NK-92 (cell line): ENCODE measurements at regions not wholly inside any gene's neighbourhood (a gene's known extent, or its start where the extent isn't known, plus 50 kb on each side); places are given as distances from the start of the nearest gene placed in this dataset.
"Not testable (repeated sequence)": the region's sequence is repeated elsewhere in the genome, so short reads cannot be mapped to it uniquely, and the experiment has no call there.

Experiments used
- DNase-seq: peaks from one replicate; lab custom pipeline; 2025; ENCODE audit not compliant: unreplicated experiment; lab: John Stamatoyannopoulos, UW

GRCh38 chr13:39803156-39803555, 147.7 kb downstream of the COG6 start:
- no peak for DNase-seq

DNA sequence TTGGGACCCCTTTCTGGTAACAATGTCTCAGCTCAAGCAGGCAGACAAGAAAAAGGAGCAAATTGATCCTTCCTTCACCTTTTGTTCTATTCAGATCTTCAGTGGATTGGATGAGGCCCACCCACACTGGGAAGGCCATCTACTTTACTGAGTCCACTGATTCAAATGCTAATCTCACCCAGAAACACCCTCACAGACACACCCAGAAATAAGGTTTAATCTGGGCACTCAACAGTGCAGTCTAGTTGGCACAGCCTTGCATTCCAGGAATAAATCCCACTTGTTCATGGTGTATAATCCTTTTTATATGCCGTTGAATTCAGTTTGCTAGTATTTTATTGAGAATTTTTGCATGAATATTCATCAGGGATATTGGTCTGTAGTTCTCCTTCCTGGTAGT, 148.4 kb downstream of the COG6 start:
- no peak for DNase-seq

DNA sequence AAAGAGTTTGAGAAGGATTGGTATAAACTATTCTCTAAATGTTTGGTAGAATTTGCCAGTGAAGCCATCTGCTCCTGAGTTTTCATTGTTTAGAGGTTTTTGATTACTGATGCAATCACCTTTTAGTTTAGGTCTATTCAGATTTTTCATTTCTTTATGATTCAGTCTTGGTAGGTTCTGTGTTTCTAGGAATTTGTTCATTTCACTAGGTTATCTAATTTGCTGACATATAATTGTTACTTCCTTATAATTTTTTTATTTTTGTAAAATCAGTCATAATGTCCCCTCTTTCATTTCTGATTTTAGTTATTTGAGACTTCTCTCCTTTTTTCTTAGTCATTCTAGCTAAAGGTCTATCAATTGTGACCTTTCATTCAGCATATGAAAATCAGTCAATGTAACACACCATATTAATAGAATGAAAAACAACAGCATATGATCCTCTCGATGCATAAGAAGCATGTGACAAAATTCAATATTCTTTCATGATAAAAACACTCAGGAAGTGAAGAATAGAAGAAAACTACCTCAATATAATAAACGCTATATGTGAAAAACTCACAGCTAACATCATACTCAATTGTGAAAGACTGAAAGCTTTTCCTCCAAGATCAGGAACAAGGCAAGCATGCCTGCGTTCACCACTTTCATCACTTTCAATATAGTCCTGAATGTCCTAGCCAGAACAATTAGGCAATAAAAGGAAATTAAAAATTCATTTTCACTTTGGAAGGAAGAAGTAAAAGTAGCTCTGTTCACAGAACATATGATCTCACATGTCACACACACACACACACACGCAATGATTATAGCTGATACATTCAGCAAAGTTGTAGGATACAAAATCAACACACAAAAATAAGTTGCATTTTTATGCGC, 149.1 kb downstream of the COG6 start:
- DNase-seq, result no peak

DNA sequence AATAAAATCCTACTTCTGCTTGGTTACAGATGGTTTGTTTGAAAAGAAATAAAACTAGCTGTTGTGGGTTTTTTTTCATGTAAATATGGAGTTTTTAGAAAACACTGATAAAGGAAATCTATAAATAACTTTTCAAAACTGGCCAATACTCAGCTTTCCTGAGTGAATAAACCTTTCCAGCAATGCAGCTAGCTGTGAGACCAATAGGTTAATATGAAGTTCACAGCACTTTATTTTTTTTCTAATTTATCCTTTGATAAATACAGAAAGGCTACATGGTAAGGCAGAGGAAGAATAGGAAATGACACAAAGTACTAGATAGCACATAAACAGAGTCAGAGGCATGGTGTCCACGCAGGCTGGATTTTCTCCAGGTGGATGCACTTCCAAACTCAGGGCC, 154.0 kb downstream of the COG6 start:
- DNase-seq, result no peak

DNA sequence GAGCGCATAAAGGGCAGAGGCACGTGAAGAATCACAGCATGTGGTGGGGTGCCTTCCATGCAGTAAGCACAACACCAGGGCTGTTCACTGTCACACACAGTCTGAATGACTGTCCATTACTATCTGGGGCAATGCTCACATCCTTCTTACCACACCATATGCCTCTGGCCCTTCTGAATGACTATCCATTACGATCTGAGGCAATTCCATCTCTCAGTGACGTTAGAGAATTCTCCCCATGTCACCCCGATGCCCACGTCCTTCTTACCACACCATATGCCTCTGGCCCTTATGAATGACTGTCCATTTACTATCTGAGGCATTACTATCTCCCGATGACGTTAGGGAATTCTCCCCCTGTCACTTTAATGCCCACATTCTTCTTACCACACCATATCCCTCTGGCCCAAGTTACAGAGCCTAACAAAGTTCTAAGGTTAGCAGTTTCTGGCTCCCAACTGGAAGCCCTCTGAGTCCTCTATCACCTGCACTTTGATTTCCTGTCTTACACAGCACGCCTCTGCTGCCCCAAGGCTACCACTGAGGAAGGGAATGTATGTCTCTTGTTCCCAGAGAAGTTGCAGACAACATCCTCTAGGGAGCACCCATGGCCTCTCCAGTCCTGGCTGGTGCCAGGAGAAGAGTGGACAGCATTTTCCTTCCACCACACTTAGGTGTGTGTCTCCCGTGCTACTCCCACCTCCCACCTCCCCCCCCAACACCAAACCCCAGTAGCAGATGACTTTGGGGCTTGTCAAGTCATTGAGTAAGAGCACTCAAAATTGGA, 154.8 kb downstream of the COG6 start:
- DNase-seq, result no peak

GRCh38 chr13:39811051-39811450, 155.6 kb downstream of the COG6 start:
- no peak for DNase-seq

DNA sequence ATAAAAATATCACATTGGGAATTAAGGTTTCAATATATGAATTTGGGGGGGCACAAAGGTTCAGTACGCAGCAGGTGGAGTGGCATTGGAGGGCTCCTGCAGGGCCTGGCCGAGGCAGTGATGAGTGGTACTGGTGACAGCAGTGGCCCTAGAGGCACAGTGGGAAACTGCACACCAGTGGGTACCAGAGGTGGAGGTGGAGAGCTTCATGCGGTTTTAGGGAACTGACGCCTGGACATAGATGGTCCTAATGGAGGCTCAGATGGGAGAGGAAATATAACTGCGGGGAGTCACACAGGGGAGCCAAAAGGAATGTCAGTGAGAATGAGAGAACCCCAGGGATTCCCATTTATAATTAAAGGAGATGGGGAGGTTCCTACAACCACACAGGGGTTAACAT, 156.2 kb downstream of the COG6 start:
- no peak for DNase-seq

DNA sequence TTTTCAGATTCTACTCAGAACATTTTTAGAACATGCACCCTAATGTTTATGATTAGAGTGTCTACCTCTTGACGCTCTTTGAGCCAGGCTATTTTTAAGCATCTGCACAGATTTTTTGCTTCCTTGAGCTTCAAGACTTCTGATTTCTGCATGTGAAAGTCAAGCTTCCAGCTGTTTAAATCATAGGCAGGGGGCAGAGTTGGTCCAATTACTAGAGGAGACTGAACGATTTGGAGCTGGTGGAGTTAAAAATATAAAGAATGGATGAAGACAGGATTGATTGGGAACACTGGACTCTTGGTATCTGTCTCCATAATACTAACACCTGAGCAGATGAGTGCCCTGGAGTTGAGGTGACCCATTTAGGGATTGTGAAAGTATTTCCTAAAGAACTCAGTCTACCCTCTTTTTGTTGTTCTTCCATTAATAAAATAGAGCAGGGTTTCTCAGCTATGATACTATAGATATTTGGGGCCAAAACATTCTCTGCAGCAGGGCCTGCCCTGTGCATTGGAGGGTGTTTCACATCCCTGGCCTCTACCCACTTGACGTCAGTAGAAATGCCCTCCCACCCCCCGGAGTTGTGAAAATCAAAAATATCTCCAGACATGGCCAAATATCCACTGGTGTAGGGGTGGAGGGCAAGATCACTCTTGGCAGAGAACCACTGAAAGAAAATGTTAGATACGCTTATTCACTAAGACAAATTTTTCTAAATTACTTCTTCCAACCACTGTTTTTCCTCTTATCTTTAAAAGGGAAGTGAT, 160.1 kb downstream of the COG6 start:
- no peak for DNase-seq

GRCh38 chr13:39816936-39817335, 161.5 kb downstream of the COG6 start:
- DNase-seq, result no peak

DNA sequence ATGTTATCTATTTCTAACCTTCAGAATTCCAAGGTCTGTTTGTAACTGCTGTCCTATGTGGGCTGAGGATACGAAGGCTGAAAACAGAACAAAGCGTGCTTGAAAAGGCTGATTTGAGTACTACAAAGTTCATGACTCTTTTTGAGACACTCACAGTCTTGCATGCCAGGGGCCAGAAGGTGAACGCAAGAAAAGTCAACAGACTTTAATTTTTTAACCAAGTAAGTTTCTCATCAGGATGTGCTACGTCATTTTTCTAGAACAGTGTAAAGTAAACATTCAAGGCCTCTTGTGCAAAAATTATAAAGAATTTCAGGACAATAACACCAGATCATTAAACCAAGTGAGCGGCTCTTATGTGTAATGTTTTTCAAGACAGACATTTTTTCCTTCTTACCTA, 163.5 kb downstream of the COG6 start:
- no peak for DNase-seq

DNA sequence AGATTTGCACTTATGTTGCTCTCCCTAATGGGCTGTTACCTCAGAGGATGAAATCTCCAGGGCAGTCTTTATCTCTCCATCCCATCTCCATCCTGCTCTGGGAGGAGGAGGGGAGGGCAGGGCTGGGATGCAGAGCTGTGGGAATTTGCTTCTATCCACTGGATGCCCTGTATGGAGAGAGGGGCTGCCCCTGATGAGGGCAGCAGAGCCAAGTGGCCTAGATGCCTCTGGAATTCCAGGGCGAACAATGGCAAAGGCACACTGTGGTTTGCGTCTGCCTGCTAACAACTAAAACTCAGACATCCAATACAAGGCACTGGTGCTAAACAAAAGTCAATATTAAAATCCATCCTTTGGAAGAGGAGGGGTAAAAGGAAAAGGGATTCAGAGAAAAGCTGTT, 165.1 kb downstream of the COG6 start:
- no peak for DNase-seq

DNA sequence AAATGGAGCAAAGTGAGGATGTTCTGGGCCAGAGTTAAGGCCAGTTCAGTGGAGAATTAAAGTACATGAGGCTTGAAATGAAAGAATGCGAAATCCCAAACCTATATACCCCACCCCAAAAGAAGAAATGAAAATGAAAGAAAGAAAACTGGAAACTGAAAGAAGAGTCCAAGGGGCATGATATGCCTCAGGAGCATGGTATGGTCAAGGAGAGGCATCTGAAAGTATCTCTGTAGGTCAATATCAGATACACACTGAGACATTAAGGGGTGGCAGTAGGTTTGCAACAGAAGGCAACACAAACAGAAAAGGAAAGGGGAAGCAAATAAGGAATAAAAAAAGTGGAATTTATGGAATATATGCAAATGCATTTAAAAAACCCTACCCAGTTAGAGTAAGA, 166.5 kb downstream of the COG6 start:
- DNase-seq, result no peak

DNA sequence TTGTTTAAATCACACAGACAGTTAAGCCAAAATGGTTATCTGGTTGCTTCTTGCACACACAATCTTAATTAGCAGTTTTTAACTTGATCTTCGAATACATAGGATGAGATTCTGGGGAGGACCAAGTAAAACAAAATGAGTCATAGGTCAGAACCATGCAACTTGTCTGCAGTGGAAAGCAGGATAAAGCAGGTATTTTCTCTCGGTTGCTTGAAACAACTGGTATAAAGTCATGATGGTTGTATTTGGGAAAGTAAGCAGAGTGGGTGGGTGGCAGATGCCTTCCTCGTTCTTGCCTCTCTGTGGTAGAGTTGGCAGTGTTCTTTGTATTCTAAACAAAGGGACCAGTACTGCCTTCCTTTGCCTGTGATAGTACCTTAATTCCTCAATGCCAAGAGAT, 167.0 kb downstream of the COG6 start:
- DNase-seq, result no peak

DNA sequence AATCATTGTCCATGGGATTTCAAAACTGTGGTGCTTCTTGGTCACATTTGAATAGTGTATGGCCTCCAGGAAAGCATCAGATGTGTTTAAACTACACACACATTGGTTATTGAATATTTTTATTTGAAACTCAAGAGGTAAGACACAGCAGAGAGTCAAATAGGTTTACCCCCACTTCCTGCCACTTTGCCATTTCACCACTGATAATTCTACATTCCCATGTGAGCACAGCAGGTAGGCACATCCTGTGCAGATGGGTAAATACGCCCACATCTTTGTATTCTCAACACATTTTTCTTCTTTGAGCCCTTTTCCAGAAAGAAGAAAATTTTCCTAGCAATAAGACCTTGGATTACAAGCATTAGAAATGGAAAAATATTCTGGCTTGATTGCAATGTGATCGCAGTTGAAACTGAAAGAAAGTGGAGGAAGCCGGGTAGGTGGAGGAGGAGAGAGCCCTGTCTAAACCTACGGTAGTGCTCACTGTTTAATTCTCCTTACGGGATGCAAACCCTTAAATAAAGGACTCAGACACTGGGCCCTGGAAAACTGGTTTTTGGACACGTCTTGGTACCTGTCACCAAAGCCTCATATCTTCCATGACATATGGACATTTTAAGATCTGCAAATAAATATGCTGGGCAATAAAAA, 167.7 kb downstream of the COG6 start:
- no peak for DNase-seq

- no peak for DNase-seq
Measured at GRCh38 chr13:39825886-39826285, 170.4 kb downstream of the COG6 start.

- DNase-seq, result no peak
Measured at GRCh38 chr13:39835253-39835652, 179.8 kb downstream of the COG6 start.

DNA sequence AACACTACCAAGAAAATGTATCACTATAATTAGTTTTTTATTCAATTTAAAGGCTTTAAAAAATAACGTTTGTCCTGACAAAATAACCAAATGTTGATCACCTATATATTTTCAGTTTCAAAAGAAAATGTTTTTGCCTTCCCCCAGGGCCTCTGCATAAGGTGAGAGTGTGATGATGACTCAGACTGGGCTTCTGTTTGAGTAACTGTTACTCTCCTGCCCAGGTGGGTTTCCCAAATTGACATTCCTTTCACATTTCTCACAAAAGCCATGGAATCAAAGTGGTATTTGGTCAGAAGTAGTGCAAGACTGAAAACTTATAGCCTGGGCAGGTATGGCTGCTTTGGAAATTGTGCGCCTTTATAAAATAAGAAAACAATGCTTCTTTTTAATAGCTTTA, 180.6 kb downstream of the COG6 start:
- DNase-seq, result no peak

DNA sequence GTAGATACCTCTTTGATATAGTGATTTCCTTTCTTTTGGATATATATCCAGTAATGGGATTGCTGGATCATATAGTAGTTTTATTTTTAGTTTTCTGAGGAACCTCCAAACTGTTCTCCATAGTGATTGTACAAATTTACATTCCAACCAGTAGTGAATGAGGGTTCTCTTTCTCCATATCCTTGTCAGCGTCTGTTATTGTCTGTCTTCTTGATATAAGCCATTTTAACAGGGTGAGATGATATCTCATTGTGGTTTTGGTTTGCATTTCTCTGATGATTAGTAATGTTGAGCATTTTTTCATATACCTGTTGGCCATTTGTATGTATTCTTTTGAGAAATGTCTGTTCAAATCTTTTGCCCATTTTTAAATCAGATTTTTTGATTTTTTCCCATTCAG, 182.4 kb downstream of the COG6 start:
- not testable (repeated sequence) for DNase-seq

GRCh38 chr13:39840201-39840600, 184.7 kb downstream of the COG6 start:
- no peak for DNase-seq

GRCh38 chr13:39847336-39847735, 191.9 kb downstream of the COG6 start:
- DNase-seq, result no peak

- DNase-seq, result no peak
Measured at GRCh38 chr13:39855236-39855635, 199.8 kb downstream of the COG6 start.
